ENCODE measurements at regions not wholly inside any gene's neighbourhood (a gene's known extent, or its start where the extent isn't known, plus 50 kb on each side); places are given as distances from the start of the nearest gene placed in this dataset.
"Not testable (repeated sequence)": the region's sequence is repeated elsewhere in the genome, so short reads cannot be mapped to it uniquely, and the experiment has no call there.

GRCh38 chr9:104997536-104997935 lies 69.6 kb upstream of the ABCA1 start:
- H3K36me3 ChIP-seq (ENCODE audit: insufficient read depth, low read length), result no peaks in the 10 kb centered on the region
- H3K27ac ChIP-seq (ENCODE audit: low read length), result no peak overlapping the region
- TF ChIP-seq CTCF (IDR thresholded peaks at IDR 0.05; ENCODE audit: poor library complexity, severe bottlenecking) (no peak), EP300 (conservative IDR thresholded peaks at IDR 0.05; ENCODE audit: poor library complexity, severe bottlenecking) (no peak), EZH2 (IDR thresholded peaks at IDR 0.05; ENCODE audit: borderline replicate concordance, insufficient read depth, low read length, poor library complexity, severe bottlenecking) (no peak), RAD21 (conservative IDR thresholded peaks at IDR 0.05) (no peak), REST (IDR thresholded peaks at IDR 0.05; ENCODE audit: borderline replicate concordance) (no peak), MXI1 (conservative IDR thresholded peaks at IDR 0.05; ENCODE audit: poor library complexity, severe bottlenecking) (no peak), TAF1 (IDR thresholded peaks at IDR 0.05; ENCODE audit: low read depth) (no peak), SMC3 (conservative IDR thresholded peaks at IDR 0.05; ENCODE audit: poor library complexity) (no peak), POLR2AphosphoS5 (IDR thresholded peaks at IDR 0.05) (no peak)
- no peak overlapping the region for H3K9ac ChIP-seq (ENCODE audit: low read length)
- H3K4me2 ChIP-seq (ENCODE audit: low read length), result no peak overlapping the region
- H3K9me2 ChIP-seq (ENCODE audit: insufficient read depth, low read length), result no peaks in the 10 kb centered on the region
- H3K79me2 ChIP-seq (replicated peaks; ENCODE audit: insufficient read depth, low read length), result no peaks in the 10 kb centered on the region
- H3K27me3 ChIP-seq (ENCODE audit: insufficient read depth, low read depth, low read length), result no peaks in the 10 kb centered on the region
- H3K9me3 ChIP-seq (ENCODE audit: low read length), result no peaks in the 10 kb centered on the region
- no peak overlapping the region for H3K4me3 ChIP-seq (ENCODE audit: low read length)
- H3F3A ChIP-seq (ENCODE audit: insufficient read depth, low read length, poor library complexity, severe bottlenecking), result no peaks in the 10 kb centered on the region
- no peak overlapping the region for H2AFZ ChIP-seq (ENCODE audit: low read depth, low read length)
- H4K20me1 ChIP-seq (ENCODE audit: insufficient read depth), result no peaks in the 10 kb centered on the region

- TF ChIP-seq RAD21 (conservative IDR thresholded peaks at IDR 0.05) (no peak), EZH2 (IDR thresholded peaks at IDR 0.05; ENCODE audit: borderline replicate concordance, insufficient read depth, low read length, poor library complexity, severe bottlenecking) (no peak), SMC3 (conservative IDR thresholded peaks at IDR 0.05; ENCODE audit: poor library complexity) (no peak), CTCF (IDR thresholded peaks at IDR 0.05; ENCODE audit: poor library complexity, severe bottlenecking) (no peak), MXI1 (conservative IDR thresholded peaks at IDR 0.05; ENCODE audit: poor library complexity, severe bottlenecking) (no peak), EP300 (conservative IDR thresholded peaks at IDR 0.05; ENCODE audit: poor library complexity, severe bottlenecking) (no peak), REST (IDR thresholded peaks at IDR 0.05; ENCODE audit: borderline replicate concordance) (no peak), TAF1 (IDR thresholded peaks at IDR 0.05; ENCODE audit: low read depth) (no peak), POLR2AphosphoS5 (IDR thresholded peaks at IDR 0.05) (no peak)
- Histone ChIP-seq H3K27me3 (ENCODE audit: insufficient read depth, low read depth, low read length) (no peaks in the 10 kb centered on the region), H3K4me2 (ENCODE audit: low read length) (no peak overlapping the region), H4K20me1 (ENCODE audit: insufficient read depth) (no peaks in the 10 kb centered on the region), H3K9ac (ENCODE audit: low read length) (no peak overlapping the region), H3K9me3 (ENCODE audit: low read length) (no peaks in the 10 kb centered on the region), H3K36me3 (ENCODE audit: insufficient read depth, low read length) (no peaks in the 10 kb centered on the region), H3K4me3 (ENCODE audit: low read length) (no peak overlapping the region), H3K27ac (ENCODE audit: low read length) (no peak overlapping the region), H3F3A (ENCODE audit: insufficient read depth, low read length, poor library complexity, severe bottlenecking) (no peaks in the 10 kb centered on the region), H3K79me2 (replicated peaks; ENCODE audit: insufficient read depth, low read length) (no peaks in the 10 kb centered on the region), H3K9me2 (ENCODE audit: insufficient read depth, low read length) (no peaks in the 10 kb centered on the region), H2AFZ (ENCODE audit: low read depth, low read length) (no peak overlapping the region)
Measured at GRCh38 chr9:104999136-104999535, 71.2 kb upstream of the ABCA1 start.

DNA sequence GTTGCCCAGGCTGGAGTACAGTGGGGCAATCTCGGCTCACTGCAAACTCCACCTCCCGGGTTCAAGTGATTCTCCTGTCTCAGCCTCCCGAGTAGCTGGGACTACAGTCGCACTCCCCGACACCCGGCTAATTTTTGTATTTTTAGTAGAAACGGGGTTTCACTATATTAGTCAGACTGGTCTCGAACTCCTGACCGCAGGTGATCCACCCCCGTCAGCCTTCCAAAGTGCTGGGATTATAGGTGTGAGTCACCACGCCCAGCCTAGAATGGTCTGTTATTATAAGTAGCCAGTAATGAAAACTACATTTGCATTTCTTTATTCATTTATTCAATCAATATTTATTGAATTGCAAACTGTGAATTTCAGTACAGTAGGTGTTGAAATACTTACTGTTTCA lies 72.6 kb upstream of the ABCA1 start:
- H3K27me3 ChIP-seq (ENCODE audit: insufficient read depth, low read depth, low read length); H3K36me3 ChIP-seq (ENCODE audit: insufficient read depth, low read length); H3K9ac ChIP-seq (ENCODE audit: low read length); H3K27ac ChIP-seq (ENCODE audit: low read length); H3F3A ChIP-seq (ENCODE audit: insufficient read depth, low read length, poor library complexity, severe bottlenecking); H3K9me3 ChIP-seq (ENCODE audit: low read length); H2AFZ ChIP-seq (ENCODE audit: low read depth, low read length); H4K20me1 ChIP-seq (ENCODE audit: insufficient read depth); H3K4me2 ChIP-seq (ENCODE audit: low read length); H3K4me3 ChIP-seq (ENCODE audit: low read length); H3K9me2 ChIP-seq (ENCODE audit: insufficient read depth, low read length); H3K79me2 ChIP-seq (replicated peaks; ENCODE audit: insufficient read depth, low read length): not testable (repeated sequence)
